GM23338 (cell line): ENCODE measurements at regions not wholly inside any gene's neighbourhood (a gene's known extent, or its start where the extent isn't known, plus 50 kb on each side); places are given as distances from the start of the nearest gene placed in this dataset.

ENCODE experiments used
- CREB1 ChIP-seq: fragments of 250-450 bp; sonication (Bioruptor Pico); IDR thresholded peaks from 2 replicates; pipeline ENCODE4 v1.5.0; 2020; ENCODE audit warnings: low read depth, mild to moderate bottlenecking, moderate library complexity
- CTCF ChIP-seq, 2 experiments: fragments of 200-600 bp in 1 of 2; sonication (generic) in 1 of 2; conservative IDR thresholded peaks; 2 replicates each; pipeline versions ENCODE4 v1.5.1 to v1.6.1; 2016 to 2017; ENCODE audit warnings: antibody characterized with exemption in 2 of 2, low read depth in 2 of 2, mild to moderate bottlenecking in 2 of 2, moderate library complexity in 1 of 2
- EZH2 ChIP-seq: fragments of 200-600 bp; sonication (generic); IDR thresholded peaks from one replicate; pipeline ENCODE4 v1.8.0; 2017; ENCODE audit warnings: antibody characterized with exemption, mild to moderate bottlenecking, low read depth; ENCODE audit not compliant: unreplicated experiment
- POLR2AphosphoS5 ChIP-seq: IDR thresholded peaks from 2 replicates; pipeline ENCODE4 v1.6.1; 2016; ENCODE audit warnings: antibody characterized with exemption, low read depth
- REST ChIP-seq: IDR thresholded peaks from one replicate; pipeline ENCODE4 v1.6.1; 2018; ENCODE audit warnings: antibody characterized with exemption; ENCODE audit not compliant: unreplicated experiment

DNA sequence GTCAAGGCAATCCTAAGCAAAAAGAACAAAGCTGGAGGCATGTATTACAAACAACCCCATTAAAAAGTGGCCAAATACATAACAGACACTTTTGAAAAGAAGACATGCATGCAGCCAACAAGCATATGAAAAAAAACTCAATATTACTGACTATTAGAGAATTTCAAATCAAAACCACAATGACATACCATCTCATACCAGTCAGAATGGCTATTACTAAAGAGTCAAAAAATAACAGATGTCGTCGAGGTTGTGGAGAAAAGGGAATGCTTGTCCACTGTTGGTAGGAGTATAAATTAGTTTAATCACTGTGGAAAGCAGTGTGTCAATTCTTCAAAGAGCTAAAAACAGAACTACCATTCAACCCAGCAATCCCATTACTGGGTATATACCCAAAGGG, 604.6 kb upstream of the GRIA3 start:
- TF ChIP-seq CTCF (conservative IDR thresholded peaks at IDR 0.05; ENCODE audit: low read depth in 2 of 2) (no peak), EZH2 (no peak), POLR2AphosphoS5 (no peak), CREB1 (CRISPR knock-in tag) (no peak), REST (no peak)
